GM12892 (cell line): ENCODE measurements at regions not wholly inside any gene's neighbourhood (a gene's known extent, or its start where the extent isn't known, plus 50 kb on each side); places are given as distances from the start of the nearest gene placed in this dataset.

ENCODE experiments used
- POLR2A ChIP-seq: IDR thresholded peaks from 2 replicates; pipeline ENCODE4 v1.6.1; 2011; ENCODE audit warnings: low read depth, low read length, control low read depth
- TAF1 ChIP-seq: IDR thresholded peaks from 2 replicates; pipeline ENCODE4 v1.6.1; 2011; ENCODE audit warnings: low read depth, mild to moderate bottlenecking, control low read depth, low read length, borderline replicate concordance

DNA sequence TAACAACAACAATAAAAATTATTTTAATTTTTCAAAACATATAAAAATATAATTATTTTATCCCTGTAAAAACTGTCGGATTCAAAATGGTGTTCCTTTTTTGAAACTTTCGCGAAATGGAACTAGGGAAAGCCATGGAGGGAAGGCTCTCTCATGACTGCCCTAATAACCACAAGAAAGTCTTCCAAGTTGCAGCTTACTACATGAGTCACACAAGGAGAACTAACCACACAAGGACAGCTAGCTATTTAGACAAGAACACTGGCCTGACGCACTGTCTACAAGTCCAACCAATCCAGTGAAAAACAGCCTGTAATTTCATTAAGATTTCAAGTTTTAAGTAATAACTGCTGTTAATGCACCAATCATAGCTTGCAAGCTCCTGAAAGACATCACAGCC is 319.2 kb upstream of the PCDH9 start:
- TF ChIP-seq POLR2A = no peak
- TF ChIP-seq TAF1 = no peak
